HCT116 (cell line): ENCODE measurements at regions not wholly inside any gene's neighbourhood (a gene's known extent, or its start where the extent isn't known, plus 50 kb on each side); places are given as distances from the start of the nearest gene placed in this dataset.

Experiments
- ATAC-seq: fragments of 200-7000 bp; cut with Tn5 transposase; 2 replicates; pipeline ENCODE4 v1.9.1; 2020; ENCODE audit warnings: mild to moderate bottlenecking, moderate library complexity
- BruUV-seq: library from RNA; stranded (reverse); fragments of 400-500 nt; replicated peaks from 2 replicates; lab custom pipeline; 2021; lab: Mats Ljungman, UMichigan
- CTCF ChIA-PET: fragments of 300-600 bp; sonication (Branson Sonifier 250); formaldehyde crosslinking; loops from one replicate; lab custom pipeline; 2021; ENCODE audit warnings: antibody characterized with exemption; lab: Charles Lee
- POLR2A ChIA-PET: fragments of 300-600, 350-600 bp; sonication (Branson Sonifier 250); formaldehyde crosslinking; loops from one replicate; lab custom pipeline; 2021; ENCODE audit warnings: antibody characterized with exemption; lab: Charles Lee
- RAD21 ChIA-PET, 2 experiments: fragments of 300-600 bp; sonication (Branson Sonifier 250); formaldehyde crosslinking; loops; one replicate each; lab custom pipeline; 2023; ENCODE audit warnings: low total read pairs in 2 of 2; ENCODE audit not compliant: uncharacterized antibody in 2 of 2, unreplicated experiment in 2 of 2, low non-redundant PET in 1 of 2; lab: Charles Lee
- DNase-seq: peaks from one replicate; pipeline ENCODE4 v3.0.0-alpha.2; 2010; ENCODE audit warnings: low read depth, low spot score
- H2AFZ ChIP-seq: fragments of 200-600 bp; shearing (Covaris generic), sonication (generic); 2 replicates; pipeline ENCODE4 v1.6.1; 2017; ENCODE audit warnings: low read depth, mixed run types, mixed read lengths, antibody characterized with exemption, low read length; ENCODE audit not compliant: poor library complexity, severe bottlenecking
- H3K27ac ChIP-seq: 2 replicates; pipeline ENCODE4 v1.5.1; 2012; ENCODE audit warnings: low read depth, low read length
- H3K27me3 ChIP-seq: fragments of 200-600 bp; sonication (generic); 2 replicates; pipeline ENCODE4 v1.6.1; 2016; ENCODE audit warnings: mixed run types, low read length, mixed read lengths; ENCODE audit not compliant: insufficient read depth
- H3K36me3 ChIP-seq, 2 experiments: fragments of 200-500 bp in 1 of 2; fragments of 200-600 bp in 1 of 2; sonication (Bioruptor generic) in 1 of 2; sonication (generic) in 1 of 2; 2 replicates each; pipeline versions ENCODE4 v1.5.1 to v1.6.1; 2014 to 2016; ENCODE audit warnings: low read length in 2 of 2, inconsistent platforms in 1 of 2, mixed read lengths in 1 of 2, mixed run types in 1 of 2; ENCODE audit not compliant: insufficient read depth in 2 of 2, control insufficient read depth in 1 of 2
- H3K4me1 ChIP-seq, 2 experiments: fragments of 200-600 bp in 1 of 2; sonication (generic) in 1 of 2; 2 replicates each; pipeline versions ENCODE4 v1.5.1 to v1.6.1; 2012 to 2017; ENCODE audit warnings: low read length in 2 of 2, inconsistent platforms in 1 of 2, mild to moderate bottlenecking in 1 of 2, mixed read lengths in 1 of 2, mixed run types in 1 of 2, moderate library complexity in 1 of 2; ENCODE audit not compliant: insufficient read depth in 2 of 2, control insufficient read depth in 1 of 2
- H3K4me2 ChIP-seq: fragments of 200-600 bp; sonication (generic); 2 replicates; pipeline ENCODE4 v1.6.1; 2017; ENCODE audit warnings: mixed run types, low read length, mixed read lengths
- H3K4me3 ChIP-seq, 2 experiments: fragments of 200-600 bp in 1 of 2; sonication (generic) in 1 of 2; replicated peaks in 1 of 2; 2 replicates each; pipeline ENCODE4 v1.5.1; 2011 to 2016; ENCODE audit warnings: low read length in 2 of 2, control low read depth in 1 of 2, low read depth in 1 of 2, mild to moderate bottlenecking in 1 of 2, mixed read lengths in 1 of 2, mixed run types in 1 of 2
- H3K79me2 ChIP-seq: fragments of 200-600 bp; sonication (generic); 2 replicates; pipeline ENCODE4 v1.6.1; 2017; ENCODE audit warnings: mild to moderate bottlenecking, mixed run types, low read length, moderate library complexity, mixed read lengths; ENCODE audit not compliant: insufficient read depth
- H3K9ac ChIP-seq: fragments of 200-600 bp; sonication (generic); 2 replicates; pipeline ENCODE4 v1.6.1; 2016; ENCODE audit warnings: low read length, mixed read lengths
- H3K9me2 ChIP-seq: fragments of 200-600 bp; sonication (generic), shearing (Covaris generic); 2 replicates; pipeline ENCODE4 v1.6.1; 2017; ENCODE audit warnings: mixed run types, mild to moderate bottlenecking, moderate library complexity; ENCODE audit not compliant: insufficient read depth
- H3K9me3 ChIP-seq, 2 experiments: fragments of 200-500 bp in 1 of 2; fragments of 200-600 bp in 1 of 2; sonication (Bioruptor generic) in 1 of 2; sonication (generic) in 1 of 2; 2 replicates each; pipeline ENCODE4 v1.6.1; 2014 to 2017; ENCODE audit warnings: low read length in 2 of 2, mixed read lengths in 2 of 2, inconsistent platforms in 1 of 2, low read depth in 1 of 2, mild to moderate bottlenecking in 1 of 2, mixed run types in 1 of 2, moderate library complexity in 1 of 2; ENCODE audit not compliant: control insufficient read depth in 1 of 2, insufficient read depth in 1 of 2
- H4K20me1 ChIP-seq: fragments of 200-600 bp; sonication (generic), shearing (Covaris generic); 2 replicates; pipeline ENCODE4 v1.6.1; 2017; ENCODE audit warnings: mixed run types, mild to moderate bottlenecking, moderate library complexity; ENCODE audit not compliant: insufficient read depth
- ATF3 ChIP-seq: IDR thresholded peaks from 2 replicates; pipeline ENCODE4 v1.6.1; 2012
- CBX3 ChIP-seq: IDR thresholded peaks from 2 replicates; pipeline ENCODE4 v1.6.1; 2012; ENCODE audit warnings: low read depth
- CEBPB ChIP-seq: IDR thresholded peaks from 2 replicates; pipeline ENCODE4 v1.6.1; 2012; ENCODE audit warnings: low read depth
- CTCF ChIP-seq, 3 experiments: fragments of 200-600 bp in 1 of 3; sonication (generic) in 1 of 3; IDR thresholded peaks in 2 of 3; conservative IDR thresholded peaks in 1 of 3; 2 replicates each; pipeline ENCODE4 v1.5.1; 2012 to 2017; ENCODE audit warnings: low read depth in 2 of 3, low read length in 2 of 3, antibody characterized with exemption in 1 of 3, borderline replicate concordance in 1 of 3, control low read depth in 1 of 3, mild to moderate bottlenecking in 1 of 3, mixed read lengths in 1 of 3, mixed run types in 1 of 3, moderate library complexity in 1 of 3; ENCODE audit not compliant: insufficient read depth in 1 of 3
- EGR1 ChIP-seq: IDR thresholded peaks from 2 replicates; pipeline ENCODE4 v1.6.1; 2012; ENCODE audit warnings: low read depth
- ELF1 ChIP-seq: IDR thresholded peaks from 2 replicates; pipeline ENCODE4 v1.6.1; 2012; ENCODE audit warnings: low read depth, borderline replicate concordance
- EZH2 ChIP-seq: fragments of 200-600 bp; sonication (generic); IDR thresholded peaks from 2 replicates; pipeline ENCODE4 v1.6.1; 2017; ENCODE audit warnings: antibody characterized with exemption, mixed run types
- EZH2phosphoT487 ChIP-seq: fragments of 200-600 bp; IDR thresholded peaks from 2 replicates; pipeline ENCODE4 v1.6.1; 2018; ENCODE audit warnings: antibody characterized with exemption, borderline replicate concordance
- JUND ChIP-seq: IDR thresholded peaks from 2 replicates; pipeline ENCODE4 v1.6.1; 2012
- MAX ChIP-seq: IDR thresholded peaks from 2 replicates; pipeline ENCODE4 v1.6.1; 2012
- POLR2A ChIP-seq: IDR thresholded peaks from 2 replicates; pipeline ENCODE4 v1.7.0; 2011; ENCODE audit warnings: borderline replicate concordance; ENCODE audit not compliant: insufficient read depth, insufficient read length; ENCODE audit errors: extremely low read depth
- POLR2AphosphoS5 ChIP-seq: IDR thresholded peaks from 2 replicates; pipeline ENCODE4 v1.6.1; 2011; ENCODE audit warnings: mild to moderate bottlenecking, low read depth, low read length, moderate library complexity
- RAD21 ChIP-seq: IDR thresholded peaks from 2 replicates; pipeline ENCODE4 v1.6.1; 2012; ENCODE audit warnings: low read depth, mild to moderate bottlenecking
- REST ChIP-seq: IDR thresholded peaks from 2 replicates; pipeline ENCODE4 v1.6.1; 2012; ENCODE audit warnings: low read depth
- SP1 ChIP-seq: IDR thresholded peaks from 2 replicates; pipeline ENCODE4 v1.6.1; 2012; ENCODE audit warnings: low read depth
- SRF ChIP-seq: IDR thresholded peaks from 2 replicates; pipeline ENCODE4 v1.6.1; 2012; ENCODE audit warnings: low read depth
- TCF7L2 ChIP-seq: IDR thresholded peaks from 2 replicates; pipeline ENCODE4 v1.7.0; 2011; ENCODE audit warnings: borderline replicate concordance, inconsistent platforms; ENCODE audit not compliant: insufficient read depth, insufficient read length; ENCODE audit errors: extremely low read depth
- YY1 ChIP-seq: IDR thresholded peaks from 2 replicates; pipeline ENCODE4 v1.6.1; 2011; ENCODE audit warnings: low read length, low read depth, moderate library complexity, mild to moderate bottlenecking; ENCODE audit not compliant: insufficient replicate concordance; ENCODE audit errors: extremely low read depth
- ZBTB33 ChIP-seq: IDR thresholded peaks from 2 replicates; pipeline ENCODE4 v1.6.1; 2011; ENCODE audit warnings: mild to moderate bottlenecking, low read length, moderate library complexity; ENCODE audit not compliant: insufficient replicate concordance; ENCODE audit errors: extremely low read depth
- ZNF274 ChIP-seq: fragments of 200-500 bp; sonication (Bioruptor generic); IDR thresholded peaks from 2 replicates; pipeline ENCODE4 v1.6.1; 2014; ENCODE audit warnings: mild to moderate bottlenecking, low read depth, low read length, inconsistent platforms
- intact Hi-C: fragments of 100-400 bp; cut with micrococcal nuclease; formaldehyde crosslinking; loops from 2 replicates; pipeline ENCODE4 v1.10.0; 2022

GRCh38 chr13:33728271-33729037 lies 89.5 kb upstream of the RFC3 start:
- Histone ChIP-seq H3K36me3 (no peaks in the 10 kb centered on the region), H3K4me2 (no peak overlapping the region), H2AFZ (no peak overlapping the region), H3K27me3 (no peaks in the 10 kb centered on the region), H3K9ac (no peak overlapping the region), H3K9me2 (no peaks in the 10 kb centered on the region), H3K9me3 (no peaks in the 10 kb centered on the region), H3K4me3 (no peak overlapping the region), H4K20me1 (no peaks in the 10 kb centered on the region), H3K4me1 (no peaks in the 10 kb centered on the region; a peak in 1 of 4 replicates), H3K79me2 (no peaks in the 10 kb centered on the region), H3K27ac (no peak overlapping the region)
- TF ChIP-seq POLR2AphosphoS5, result no peak
- TF ChIP-seq ELF1, result no peak
- TF ChIP-seq REST, result no peak
- no peak for TF ChIP-seq SRF
- TF ChIP-seq ZBTB33, result no peak
- TF ChIP-seq POLR2A, result no peak
- no peak for TF ChIP-seq EZH2
- no peak for TF ChIP-seq RAD21
- TF ChIP-seq TCF7L2, result no peak
- no peak for TF ChIP-seq JUND
- no peak for TF ChIP-seq CBX3
- no peak for TF ChIP-seq SP1
- TF ChIP-seq CTCF (IDR thresholded peaks at IDR 0.05 in 2 of 3, conservative IDR thresholded peaks at IDR 0.05 in 1 of 3; ENCODE audit: borderline replicate concordance in 1 of 3, insufficient read depth in 1 of 3, low read depth in 2 of 3, low read length in 2 of 3), result no peak
- TF ChIP-seq EGR1, result no peak
- TF ChIP-seq ATF3, result no peak
- no peak for TF ChIP-seq CEBPB
- TF ChIP-seq EZH2phosphoT487, result no peak
- TF ChIP-seq ZNF274, result no peak
- no peak for TF ChIP-seq MAX
- no peak for TF ChIP-seq YY1
- ChIA-PET RAD21 (no interaction called here), POLR2A (no interaction called here), CTCF (no interaction called here)
- intact Hi-C loops, result no loop called here
- no TSS peak for BruUV-seq
- DNase-seq (no peak), ATAC-seq (no peak)
